ENCODE measurements at regions not wholly inside any gene's neighbourhood (a gene's known extent, or its start where the extent isn't known, plus 50 kb on each side); places are given as distances from the start of the nearest gene placed in this dataset.

DNA sequence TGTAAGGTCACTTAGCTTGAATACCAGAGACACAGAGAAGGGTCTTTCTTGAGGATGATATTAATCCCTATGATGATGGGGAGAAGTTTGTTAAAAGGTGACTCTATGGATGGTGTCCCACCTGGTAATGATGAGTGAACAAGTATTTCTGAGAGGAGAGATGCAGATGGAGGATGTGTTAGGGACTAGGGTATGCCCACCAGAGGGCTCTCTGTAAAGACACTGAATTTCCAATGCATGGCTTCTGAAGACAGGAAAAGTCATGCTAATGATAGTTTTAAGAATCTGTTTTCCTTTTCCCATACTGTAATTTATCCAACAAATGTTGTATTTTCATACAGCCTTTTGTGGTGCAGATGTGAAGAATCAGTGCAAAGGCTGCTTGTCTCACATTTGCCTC lies 1250.9 kb upstream of the CELF2 start:
- DNase-seq (ENCODE audit: low read depth), result no peak

DNA sequence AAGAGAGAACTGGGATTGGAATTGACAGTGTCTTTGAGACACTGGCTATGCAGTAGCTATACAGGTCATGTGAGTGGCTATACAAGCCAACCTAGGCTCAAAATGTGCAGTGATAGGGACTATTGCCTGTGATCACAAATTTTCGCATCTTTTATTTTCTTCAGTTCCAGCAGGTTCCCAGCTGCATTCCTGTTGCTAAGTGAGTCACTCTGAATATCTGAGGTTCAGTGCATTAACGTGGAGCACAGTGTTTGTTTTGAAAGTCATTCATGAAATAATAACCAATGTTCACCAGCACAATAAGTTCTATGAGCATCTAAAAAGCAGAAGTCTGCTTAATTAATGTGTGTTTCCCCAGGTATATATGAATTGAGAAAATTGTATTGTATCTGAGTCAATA lies 1236.0 kb upstream of the CELF2 start:
- no peak for DNase-seq (ENCODE audit: low read depth)

DNA sequence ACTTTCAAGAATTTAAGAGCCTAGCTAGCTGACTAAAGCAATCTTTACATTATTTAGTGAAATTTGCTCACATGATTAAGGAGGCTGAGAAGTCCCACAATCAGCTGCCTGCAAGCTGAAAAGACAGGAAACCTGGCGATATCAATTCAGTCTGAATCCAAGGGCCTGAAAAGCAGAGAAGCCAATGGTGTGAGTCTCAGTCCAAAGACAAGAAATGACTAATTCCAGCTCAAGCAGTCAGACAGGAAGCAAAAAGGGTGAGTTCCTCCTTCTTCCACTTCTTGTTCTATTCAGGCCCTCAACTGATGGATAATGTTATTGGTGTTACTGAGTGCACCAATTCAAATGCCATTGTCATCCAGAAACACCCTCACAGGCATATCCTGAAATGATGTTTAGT lies 1231.6 kb upstream of the CELF2 start:
- no peak for DNase-seq (ENCODE audit: low read depth)

GRCh38 chr10:9786576-9786975 lies 1231.1 kb upstream of the CELF2 start:
- no peak for DNase-seq (ENCODE audit: low read depth)

GRCh38 chr10:9789996-9790395 lies 1227.7 kb upstream of the CELF2 start:
- no peak for DNase-seq (ENCODE audit: low read depth)

DNA sequence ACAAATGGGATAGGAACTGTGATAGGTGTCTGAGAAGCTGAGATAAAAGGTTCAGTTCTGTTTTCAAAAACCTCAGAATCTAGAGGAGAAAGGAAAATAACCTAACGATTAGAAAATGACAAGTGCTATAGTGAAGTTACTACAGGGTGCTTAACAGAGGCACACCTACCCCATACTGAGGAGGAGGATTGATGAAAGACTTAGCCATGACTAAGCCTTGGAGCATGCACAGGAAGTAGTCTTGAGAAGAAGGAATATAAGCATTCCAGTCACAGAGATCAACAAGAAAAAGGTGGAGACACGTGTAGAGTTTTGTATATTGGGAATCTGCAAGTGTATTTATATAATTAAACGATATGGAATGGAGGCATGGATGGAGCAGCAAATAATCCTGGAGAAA lies 1225.5 kb upstream of the CELF2 start:
- DNase-seq (ENCODE audit: low read depth), result no peak

DNA sequence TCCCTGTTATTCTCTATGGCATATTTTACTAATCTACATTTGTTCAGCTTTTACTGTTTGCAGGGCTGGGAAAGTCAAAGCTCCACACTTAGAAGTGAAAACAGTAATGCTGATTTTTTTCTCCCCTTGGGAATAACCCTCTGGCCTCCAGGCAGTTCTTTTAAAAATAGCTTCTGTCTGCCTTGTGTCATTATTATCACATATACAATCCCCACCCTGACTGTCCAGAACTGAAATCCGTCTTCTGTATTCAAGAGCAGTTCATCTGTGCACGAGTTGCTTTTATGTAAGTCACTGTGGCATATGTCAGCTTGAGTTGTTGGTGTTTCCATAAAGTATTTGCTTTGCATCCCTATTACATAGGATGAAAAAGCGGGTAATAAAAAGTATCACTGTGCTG lies 1221.1 kb upstream of the CELF2 start:
- DNase-seq (ENCODE audit: low read depth), result no peak

GRCh38 chr10:9800011-9800410 lies 1217.7 kb upstream of the CELF2 start:
- DNase-seq (ENCODE audit: low read depth), result no peak

GRCh38 chr10:9800571-9800970 lies 1217.1 kb upstream of the CELF2 start:
- no peak for DNase-seq (ENCODE audit: low read depth)

DNA sequence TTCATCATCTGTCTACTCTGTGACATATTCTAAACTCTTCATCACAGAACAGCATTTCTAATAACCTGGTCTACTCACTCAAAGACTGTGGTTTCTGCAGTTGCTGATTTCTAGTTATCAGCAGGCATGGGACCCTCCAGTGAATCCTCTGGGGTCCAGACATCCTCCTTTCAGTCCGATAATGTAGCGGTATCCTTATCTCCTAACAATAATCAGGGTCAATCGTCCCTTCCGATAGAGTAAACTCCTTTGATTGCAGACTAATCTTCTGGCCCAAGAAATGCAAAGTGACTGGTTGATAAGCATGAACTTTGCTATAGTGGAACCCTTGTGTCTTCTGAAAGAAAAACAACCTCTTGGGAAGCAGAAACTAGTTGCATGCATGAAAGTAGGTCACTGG lies 1209.8 kb upstream of the CELF2 start:
- DNase-seq (ENCODE audit: low read depth), result no peak

GRCh38 chr10:9811601-9812000 lies 1206.1 kb upstream of the CELF2 start:
- no peak for DNase-seq (ENCODE audit: low read depth)

GRCh38 chr10:9814285-9814864 lies 1203.3 kb upstream of the CELF2 start:
- DNase-seq (ENCODE audit: low read depth), result no peak

GRCh38 chr10:9819756-9820494 lies 1197.7 kb upstream of the CELF2 start:
- DNase-seq (ENCODE audit: low read depth), result no peak

- DNase-seq (ENCODE audit: low read depth), result no peak
Observed at GRCh38 chr10:9823268-9823930, 1194.3 kb upstream of the CELF2 start.

DNA sequence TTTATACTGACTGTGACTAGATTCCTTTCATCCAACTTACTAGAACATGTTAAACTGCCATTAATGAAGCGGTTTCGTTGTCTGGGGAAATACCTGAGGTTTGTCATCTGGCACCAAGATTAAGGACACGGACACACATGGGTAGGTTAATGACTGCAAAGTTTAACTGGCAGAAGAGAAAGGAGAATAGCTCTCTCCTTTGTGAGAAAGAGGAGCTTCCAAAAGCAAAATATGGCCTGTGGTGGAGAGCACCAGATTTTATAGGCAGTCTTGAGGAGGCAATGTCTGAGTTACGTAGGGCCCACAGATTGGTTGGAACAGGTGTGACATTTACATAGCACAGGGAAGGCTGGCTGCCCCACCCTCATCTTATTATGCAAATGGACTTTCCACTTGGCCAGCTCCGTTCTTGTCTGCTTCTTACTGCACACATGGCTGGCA lies 1193.0 kb upstream of the CELF2 start:
- no peak for DNase-seq (ENCODE audit: low read depth)

- no peak for DNase-seq (ENCODE audit: low read depth)
Observed at GRCh38 chr10:9825491-9826018, 1192.1 kb upstream of the CELF2 start.

GRCh38 chr10:9828110-9828509 lies 1189.6 kb upstream of the CELF2 start:
- DNase-seq (ENCODE audit: low read depth), result no peak

GRCh38 chr10:9833942-9834341 lies 1183.7 kb upstream of the CELF2 start:
- no peak for DNase-seq (ENCODE audit: low read depth)

DNA sequence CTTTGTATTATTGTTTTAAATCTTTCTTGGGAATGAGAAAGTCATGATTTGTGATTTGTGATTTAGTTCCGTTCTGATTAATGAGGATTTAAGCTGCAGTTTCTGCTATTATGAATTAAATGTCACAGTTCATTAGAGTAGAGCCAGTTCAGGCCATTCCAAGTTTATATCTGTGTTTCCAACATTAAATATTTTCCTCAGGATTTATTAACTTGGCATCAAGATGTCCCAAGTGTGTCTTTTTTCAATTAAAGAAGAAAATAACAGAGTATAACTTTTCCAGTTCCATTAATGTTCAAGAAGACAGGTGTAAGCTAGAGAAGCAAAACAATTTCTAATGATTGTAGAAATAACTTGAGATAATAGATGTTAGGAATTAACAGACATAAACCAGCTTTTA lies 1183.2 kb upstream of the CELF2 start:
- no peak for DNase-seq (ENCODE audit: low read depth)

DNA sequence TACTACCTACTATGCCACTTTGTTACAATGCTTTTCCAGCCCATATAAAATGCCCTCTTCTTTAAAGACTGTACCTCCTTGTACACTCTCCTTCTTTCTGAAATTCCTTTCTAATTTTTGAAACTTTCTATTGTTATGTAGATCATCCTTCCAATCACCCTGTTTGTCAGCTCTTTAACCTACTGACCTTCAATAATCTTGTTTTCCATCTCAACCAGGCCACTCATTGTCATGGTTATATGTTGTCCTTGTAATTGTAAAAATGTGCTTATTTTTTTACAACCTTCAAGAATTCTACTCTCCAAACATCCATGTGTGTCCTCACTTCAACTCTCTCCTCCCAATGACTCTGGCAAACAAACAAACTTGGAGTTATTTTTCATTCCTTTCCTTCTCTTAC lies 1172.6 kb upstream of the CELF2 start:
- DNase-seq (ENCODE audit: low read depth), result no peak

- DNase-seq (ENCODE audit: low read depth), result no peak
Observed at GRCh38 chr10:9848278-9848677, 1169.4 kb upstream of the CELF2 start.

GRCh38 chr10:9848981-9849380 lies 1168.7 kb upstream of the CELF2 start:
- DNase-seq (ENCODE audit: low read depth), result no peak

DNA sequence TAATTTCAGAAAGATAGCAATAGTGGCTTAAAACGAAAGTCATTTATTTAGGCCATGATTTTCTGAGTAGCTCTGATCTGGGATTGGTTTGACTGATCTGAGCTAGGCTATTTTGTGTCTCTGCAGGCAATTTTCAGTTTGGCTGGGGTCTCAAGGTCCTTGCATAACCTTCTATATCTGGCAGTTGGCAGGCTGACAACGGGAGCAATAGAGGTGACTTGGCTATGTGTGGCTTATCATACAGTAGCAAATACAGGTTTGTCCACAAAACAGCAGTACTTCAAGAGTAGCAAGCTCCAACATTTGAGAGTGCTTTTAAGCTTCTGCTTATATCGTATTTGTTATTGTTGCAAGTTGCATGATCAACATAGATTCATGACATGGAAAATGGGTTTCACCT lies 1167.3 kb upstream of the CELF2 start:
- DNase-seq (ENCODE audit: low read depth), result no peak

Measured in activated T-helper 1 cell treated with Interleukin-2 at 50 U/mL for 16 hours (primary cell).